ENCODE measurements at regions not wholly inside any gene's neighbourhood (a gene's known extent, or its start where the extent isn't known, plus 50 kb on each side); places are given as distances from the start of the nearest gene placed in this dataset.

DNA sequence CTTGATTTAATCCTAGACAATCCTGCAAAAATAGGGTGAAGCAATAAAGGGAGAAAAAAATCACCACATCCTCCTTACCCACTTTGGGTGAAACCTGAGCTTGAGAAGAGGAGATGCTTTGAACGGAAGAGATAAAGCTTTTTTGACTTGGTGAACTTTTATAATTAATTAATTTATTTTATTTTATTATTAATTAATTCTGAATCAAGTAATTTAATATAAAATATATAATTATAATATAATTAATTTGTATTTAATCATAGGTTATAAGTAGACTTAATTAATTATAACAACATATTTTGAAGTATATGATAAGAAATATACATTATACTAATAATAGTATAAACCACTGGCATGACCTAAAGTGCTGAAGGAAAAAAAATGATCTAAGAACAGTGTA, 2164.8 kb downstream of the LRRC4C start:
- DNase-seq: no peak

DNA sequence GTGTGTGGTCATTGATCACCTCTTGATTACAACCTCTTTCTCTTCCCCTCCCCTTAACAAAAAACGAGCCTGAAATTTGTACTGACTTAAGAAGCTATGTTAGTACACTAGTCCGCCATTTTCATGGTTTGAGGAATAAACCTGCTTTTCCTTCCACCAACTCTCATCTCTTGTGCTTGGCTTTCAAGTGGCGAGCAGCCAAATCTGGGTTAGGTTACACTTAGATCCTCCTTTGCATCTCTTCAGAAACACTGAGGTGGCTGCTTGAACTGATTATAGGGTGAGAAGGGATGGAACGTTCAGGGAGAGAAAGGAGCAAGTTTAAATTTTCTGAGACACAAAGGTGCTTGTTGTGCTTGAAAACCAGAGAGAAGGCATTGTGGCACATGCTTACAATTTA, 2171.4 kb downstream of the LRRC4C start:
- no peak for DNase-seq

DNA sequence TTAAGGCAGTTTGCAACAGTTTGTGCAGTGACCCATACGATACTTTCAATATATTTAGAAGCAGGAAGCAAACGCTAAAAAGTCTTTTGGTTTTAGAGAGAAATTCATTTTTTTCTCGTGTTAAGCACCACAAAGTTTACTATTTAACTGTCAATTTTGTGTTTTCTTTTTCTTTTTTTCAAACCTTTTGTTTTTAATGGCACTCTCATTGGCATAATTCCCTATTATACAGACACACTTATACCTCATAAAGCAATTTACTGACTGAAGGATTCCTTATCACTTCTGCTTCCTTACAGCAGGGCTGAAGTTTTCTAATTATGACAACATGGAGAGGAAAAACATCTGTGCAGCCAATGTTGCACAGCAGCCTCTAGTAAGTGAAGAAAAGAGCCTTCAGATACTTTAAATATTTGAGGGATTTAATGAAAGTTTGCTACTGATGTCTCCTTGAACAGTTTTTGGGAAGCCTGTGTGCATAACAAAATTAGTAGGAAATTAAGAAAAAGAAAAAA, 2191.2 kb downstream of the LRRC4C start:
- no peak for DNase-seq

DNA sequence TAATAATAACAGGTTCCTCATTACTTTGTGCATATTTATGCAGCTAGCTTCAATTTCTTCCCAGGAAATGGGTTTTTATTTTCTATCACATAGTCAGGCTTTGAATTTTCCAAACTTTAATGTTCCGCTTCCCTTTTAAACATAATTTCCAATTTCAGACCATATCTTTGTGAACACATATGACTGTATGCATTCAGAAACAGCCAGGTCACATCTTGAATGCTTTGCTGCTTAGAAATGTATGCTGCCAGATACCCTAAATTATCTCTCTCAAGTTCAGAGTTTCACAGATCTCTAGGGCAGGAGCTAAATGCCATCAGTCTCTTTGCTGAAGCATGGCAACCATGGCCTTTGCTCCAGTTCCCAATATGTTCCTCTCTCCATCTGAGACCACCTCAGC, 2203.8 kb downstream of the LRRC4C start:
- DNase-seq: no peak

DNA sequence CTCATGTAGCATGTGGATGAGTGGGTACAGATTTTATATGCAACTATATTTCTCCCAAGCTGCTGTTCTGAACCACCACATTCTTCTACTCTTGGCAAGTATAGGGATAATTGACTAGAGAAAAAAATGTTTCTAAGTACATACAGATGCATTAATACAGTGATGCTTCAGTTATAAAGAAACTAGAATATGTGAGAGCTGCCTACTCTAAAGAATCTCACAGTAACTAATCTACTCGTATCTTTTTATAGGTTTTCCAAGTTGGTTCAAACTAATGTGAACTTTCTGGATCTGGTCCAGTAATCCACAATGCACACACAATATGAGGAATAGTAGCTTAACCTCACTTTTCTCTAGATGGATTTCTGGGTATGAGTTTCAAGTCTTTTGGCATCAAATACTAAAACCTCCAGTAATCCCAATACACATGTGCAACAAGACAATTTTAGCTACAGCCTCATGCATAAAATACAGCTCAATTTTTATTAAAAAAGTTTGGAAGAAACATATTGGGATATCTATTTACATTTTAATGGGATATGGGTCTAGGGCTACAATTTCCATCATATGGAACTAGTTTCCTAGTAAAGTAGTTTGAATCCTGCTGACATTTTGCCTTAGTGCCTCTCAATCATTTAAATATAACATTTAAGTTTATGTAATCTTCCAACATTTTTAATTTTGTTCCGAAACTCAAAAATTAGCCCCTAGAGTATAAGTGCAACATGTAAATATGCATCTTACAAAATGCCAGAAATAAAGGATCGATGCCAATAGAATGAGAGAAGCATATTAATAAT, 2209.7 kb downstream of the LRRC4C start:
- DNase-seq: no peak

DNA sequence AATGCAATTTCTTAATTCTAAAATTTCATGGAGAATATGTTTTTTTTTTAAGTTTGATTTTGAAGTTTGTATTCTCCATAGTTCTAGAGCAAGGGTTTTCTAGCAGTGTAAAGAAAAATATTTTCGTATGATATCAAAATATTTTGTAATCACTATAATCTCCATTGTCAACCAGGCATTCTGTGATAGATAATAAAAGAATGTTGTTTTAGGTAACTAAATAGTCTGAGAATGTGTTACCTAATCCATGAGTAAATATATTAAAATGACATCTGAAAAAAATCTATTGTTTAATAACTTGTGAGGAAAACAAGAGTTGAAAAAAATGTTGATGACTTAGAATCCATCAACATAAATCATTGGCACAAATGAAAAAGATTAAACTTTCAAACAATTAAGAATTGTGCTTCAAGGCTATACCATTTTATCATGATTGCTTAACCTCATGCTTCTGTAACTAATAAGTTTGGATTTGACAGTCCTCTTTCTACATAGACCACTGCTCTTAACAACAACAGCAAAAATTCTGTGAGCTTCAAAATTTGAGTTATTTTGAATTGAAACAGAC, 2211.8 kb downstream of the LRRC4C start:
- no peak for DNase-seq

DNA sequence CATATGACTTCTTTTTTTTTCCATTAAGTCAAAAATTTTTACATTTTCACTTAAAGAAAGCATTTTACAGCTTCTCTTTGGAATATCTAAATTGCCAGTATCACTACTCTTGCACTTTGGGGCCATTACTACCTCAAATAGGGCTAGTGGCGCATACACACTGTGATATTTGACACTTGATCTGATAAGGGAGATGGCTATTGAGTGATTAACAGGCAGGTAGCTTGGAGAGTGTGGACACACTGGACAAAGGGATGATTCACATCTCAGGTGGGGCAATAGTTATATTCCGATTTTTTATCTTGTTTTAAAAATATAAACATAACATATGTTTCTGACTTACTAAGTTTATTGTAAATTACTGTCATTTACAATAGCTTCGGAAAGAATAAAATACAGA, 2219.9 kb downstream of the LRRC4C start:
- DNase-seq: no peak

DNA sequence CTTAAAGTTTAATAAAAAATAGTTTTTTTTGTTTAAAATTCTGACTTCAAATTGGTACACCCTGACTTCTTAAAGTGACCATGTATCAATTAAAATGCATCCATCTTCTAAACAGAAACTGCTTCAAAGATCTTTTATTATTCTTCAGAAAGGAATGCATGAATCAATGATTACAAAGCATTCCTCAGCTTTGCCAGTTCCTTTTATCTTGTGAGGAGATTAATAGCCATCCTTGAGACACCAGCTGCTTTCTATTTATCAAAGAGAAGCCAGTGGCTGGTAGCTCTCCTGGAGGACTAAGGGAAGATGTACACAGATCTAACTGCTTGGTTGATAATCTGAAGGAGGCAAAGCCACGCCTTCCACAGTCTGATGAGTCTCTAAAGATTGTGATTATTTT, 2222.5 kb downstream of the LRRC4C start:
- DNase-seq: no peak

DNA sequence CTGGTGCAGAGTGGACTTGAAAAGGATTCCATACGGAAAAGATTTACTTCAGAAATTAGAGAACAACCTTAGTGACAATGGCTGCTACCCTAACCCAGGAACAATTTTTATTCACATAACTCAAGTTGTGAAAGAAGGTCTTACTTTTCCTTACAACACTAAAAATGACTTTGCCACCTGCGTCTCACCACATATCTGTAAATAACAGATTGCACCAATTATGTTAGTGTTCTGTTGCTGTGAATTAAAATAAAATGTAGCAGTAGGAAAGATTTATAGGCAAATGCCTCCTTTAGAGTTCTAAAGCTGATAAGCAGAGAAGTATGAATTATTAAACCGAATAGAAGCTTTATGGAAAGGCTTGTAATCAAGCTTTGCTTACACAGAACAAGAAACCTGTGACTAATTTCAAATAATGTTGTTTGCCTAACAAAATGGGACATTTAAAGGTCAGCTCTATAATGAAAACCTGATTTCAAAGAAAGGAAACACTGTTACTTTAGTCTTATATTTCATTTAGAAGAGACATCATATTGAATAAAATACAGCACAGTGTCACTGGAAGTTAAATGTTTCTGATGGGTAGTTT, 2237.8 kb downstream of the LRRC4C start:
- DNase-seq: no peak

DNA sequence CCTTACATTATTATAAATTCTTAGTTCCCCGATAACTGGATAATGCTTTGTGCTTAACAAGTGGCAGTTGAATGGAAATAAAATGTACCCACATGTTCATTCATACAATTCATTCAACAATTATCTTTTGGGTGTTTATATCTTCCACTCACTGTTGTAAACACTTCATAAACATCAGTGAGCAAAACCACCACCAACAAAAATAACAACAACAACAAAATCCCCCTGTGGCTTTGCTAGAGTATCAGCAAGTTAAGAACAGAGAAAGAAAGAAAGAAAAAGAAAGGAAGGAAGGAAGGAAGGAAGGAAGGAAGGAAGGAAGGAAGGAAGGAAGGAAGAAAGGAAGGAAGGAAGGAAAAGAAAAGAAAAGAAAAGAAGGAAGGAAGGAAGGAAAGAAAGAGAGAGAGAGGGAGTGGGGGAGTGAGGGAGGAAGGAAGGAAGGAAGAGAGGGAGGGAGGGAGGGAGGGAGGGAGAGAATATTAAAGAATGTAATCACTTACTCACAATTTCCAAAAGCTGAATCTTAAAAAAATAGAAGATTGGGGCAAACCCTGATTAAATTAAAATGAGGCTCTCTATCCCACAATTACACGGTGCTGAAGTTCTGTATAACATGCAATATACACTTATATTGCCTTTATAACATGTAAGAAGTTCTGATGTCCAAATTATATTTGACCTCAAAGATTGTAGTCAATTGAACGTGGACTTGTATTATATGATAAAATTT, 2238.8 kb downstream of the LRRC4C start:
- no peak for DNase-seq

DNA sequence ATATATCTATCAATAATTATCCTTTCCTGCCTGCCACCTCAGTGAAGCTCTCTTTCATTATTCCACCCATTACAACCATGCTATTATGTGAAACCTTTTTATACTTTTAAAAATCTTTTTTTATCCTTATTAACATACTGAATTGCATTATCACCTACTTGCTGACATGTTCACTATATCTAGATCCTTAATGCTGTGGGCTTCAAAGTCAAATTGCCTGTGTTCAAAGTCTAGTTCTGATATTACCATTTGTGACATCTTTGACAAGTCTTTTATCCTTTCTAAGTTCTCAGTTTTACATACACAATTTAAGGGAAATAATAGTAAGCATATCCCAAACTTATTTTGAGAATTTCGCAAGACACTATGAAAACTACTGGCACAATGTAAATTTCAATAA, 2239.4 kb downstream of the LRRC4C start:
- DNase-seq: peak in 1 of 56 donors; percentile 2

DNA sequence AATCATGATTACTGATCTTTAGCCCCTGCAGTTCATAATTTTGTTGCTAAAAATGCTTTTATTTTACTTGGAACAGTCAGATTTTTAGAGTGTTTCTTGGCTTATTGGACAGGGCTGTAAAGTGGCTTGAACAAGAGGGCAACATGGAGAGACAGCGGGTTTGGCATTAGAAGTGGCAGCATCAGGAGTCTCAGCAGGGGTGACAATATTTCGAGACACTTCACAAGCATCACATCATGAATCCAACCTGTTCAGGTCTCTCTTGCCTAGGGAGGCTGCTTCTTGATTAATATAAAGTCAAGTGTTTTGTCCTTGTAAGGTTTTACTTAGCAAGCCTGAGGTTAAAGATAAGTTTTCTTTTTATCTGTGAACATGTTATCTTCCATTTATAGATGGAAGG, 2249.5 kb downstream of the LRRC4C start:
- no peak for DNase-seq

DNA sequence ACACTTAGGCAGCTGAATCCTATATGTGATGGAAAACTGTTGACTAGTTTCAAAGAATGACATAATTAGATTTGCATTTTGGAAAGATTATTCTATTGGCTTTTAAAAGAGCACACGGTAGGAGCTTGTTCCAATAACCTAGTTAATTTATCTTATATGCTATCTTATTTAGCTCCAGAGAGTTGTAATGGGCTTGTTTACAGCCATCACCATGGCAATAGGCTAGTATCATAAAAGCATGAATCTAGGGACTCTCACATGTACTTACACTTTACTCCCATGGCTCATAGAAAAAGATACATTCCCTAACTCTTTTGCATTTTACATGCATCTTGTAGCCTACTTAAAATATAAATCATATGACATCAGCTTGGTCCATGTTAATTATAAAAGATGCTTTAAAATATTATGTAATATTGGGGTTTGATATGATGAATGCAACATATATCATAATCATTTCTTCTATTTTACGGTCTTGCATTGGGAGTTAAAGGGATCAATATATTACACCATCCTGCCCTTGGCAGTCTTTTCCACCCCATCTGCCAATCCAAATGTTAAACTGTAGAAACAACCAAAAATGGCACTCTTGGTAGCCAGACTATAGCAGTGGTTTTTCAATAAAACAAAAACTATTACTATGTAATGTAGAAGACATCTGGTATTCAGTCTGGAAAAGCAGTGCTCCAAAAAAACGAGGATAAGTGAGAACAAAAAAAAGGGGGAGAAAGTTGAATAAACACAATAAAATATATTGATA, 2254.0 kb downstream of the LRRC4C start:
- DNase-seq: no peak

DNA sequence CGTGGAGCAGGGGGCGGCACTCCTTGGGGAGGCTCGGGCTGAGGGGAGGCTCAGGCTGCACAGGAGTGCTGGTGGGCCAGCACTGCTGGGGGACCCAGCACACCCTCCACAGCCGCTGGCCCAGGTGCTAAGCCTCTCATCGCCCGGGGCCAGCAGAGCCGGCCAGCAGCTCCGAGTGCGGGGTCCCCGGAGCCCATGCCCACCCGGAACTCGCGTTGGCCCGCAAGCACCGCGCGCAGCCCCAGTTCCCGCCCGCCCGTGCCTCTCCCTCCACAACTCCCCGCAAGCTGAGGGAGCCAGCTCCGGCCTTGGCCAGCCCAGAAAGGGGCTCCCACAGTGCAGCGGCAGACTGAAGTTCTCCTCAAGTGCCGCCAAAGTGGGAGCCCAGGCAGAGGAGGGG, 2266.8 kb downstream of the LRRC4C start:
- DNase-seq: no peak

DNA sequence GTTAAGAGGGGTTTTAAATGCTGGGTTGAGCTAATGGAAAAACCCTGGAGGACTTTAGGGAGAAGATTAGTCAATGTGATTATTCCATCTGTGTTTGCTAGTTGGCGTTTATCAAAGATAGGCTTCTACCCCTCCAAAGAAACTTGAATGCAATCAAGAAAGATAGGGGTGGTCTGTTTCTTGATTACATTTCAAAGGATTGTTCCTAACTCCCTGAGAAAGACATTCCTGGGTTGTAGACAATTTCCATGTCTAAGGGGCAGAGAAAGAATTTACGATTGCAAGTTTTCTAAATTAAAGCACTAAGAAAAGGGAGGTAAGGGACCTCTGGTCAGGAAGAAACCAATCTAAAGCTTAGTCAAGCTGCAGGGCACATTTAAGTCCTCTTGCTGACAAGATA, 2268.7 kb downstream of the LRRC4C start:
- no peak for DNase-seq

DNA sequence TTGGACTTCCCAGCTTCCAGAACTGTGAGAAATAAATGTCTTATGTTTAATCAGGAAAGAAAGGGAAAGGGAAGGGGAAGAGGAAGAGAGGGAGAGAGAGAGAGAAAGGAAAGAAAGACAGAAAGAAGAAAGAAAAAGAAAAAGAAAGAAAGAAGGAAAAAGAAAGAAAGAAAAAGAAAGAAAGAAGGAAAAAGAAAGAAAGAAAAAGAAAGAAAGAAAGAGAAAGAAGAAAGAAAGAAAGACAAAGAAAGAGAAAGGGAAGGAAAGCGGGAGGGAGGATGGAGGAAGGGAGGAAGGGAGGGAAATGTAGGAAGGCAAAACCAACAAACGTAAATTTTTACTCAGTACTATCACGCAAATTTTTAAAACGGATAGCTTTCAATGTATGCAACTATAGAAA, 2281.8 kb downstream of the LRRC4C start:
- DNase-seq: no peak

DNA sequence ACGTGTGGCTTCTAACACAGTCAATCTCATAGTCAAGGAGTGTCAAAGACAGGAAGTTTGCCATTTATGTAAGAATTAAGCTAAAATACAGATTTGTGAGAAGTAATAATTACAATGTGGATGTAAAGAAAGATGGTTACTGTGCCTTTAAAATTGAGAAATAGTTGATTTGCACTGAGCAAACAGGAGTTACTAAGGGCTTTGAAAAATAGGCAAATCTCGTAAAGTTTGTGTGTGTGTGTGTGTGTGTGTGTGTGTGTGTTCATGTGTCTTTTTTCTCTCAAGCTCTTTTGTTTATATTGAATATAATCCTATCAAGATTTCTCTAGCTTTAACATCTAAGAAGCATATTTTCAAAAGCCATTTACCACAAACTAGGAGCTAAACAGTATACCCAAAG, 2284.5 kb downstream of the LRRC4C start:
- DNase-seq: no peak

DNA sequence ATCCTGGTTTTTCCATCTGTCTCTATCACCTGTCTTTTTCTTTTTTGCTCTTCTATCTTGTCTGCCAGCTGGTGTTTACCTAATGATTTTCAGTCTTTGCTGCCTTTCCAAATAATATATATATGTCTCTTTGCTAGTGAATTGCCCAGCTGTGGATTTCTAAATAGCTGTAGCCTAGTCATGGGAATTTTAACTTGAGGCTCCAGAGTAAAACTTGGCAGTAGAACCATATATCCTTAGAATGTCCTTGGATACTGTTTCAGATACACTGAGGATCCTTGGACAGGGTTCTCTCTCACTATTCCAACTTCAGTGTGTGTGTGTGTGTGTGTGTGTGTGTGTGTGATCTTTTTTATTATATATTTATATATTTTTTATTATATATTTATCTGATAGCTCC, 2285.3 kb downstream of the LRRC4C start:
- DNase-seq: no peak

DNA sequence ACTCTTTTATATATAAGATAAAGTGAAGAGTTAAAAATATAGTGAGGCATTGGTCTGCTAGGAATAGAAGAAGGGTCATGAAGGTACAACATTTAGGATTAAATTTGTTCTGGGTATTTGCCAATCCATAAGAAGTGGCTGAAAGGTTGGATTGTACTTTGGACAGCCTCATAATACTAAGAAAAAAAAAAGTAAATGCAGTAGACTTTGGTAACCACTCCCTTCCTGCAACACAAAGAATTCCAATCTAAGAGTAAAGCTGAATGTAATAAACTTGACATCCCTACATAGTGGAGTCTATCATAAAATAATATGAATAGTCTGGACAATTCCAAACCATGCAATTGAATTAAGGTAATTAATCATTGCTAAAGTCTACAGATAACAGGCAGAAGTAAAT, 2294.4 kb downstream of the LRRC4C start:
- no peak for DNase-seq

DNA sequence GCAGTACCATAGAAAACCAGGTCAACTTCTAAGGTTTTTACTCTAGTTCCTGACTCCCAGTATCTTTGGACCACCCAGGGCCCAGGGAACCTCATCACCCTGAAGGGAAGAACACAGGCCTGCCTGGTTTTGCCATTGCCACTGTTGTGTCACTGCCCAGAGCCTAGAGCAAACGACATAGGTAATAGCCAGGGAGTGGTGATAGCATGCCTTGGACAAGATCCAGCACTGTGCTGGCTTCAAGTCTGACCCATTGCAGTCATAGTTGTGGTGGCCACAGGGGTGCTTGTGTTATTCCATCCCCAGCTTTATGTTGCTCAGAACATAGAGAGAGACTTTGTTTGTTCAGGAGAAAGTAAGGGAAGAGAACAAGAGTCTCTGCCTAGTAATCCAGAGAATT, 2310.2 kb downstream of the LRRC4C start:
- no peak for DNase-seq

DNA sequence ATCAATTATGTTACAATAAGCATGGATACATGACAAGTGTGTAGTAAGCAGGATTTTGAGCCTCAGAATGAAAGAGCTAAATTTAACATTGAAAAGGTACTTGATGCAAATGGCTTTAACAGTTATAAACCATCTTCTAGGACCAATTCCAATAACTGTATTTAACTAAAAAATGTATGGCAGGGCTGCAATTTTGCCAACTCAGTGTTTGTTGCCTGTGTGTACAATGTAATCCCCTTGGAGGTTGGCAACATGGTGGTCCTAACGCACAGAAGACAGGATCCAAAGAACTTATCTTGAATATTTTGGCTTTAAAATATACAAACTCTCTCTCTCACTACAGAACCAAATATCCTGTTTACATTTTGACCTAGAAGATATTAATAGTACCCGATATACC, 2314.1 kb downstream of the LRRC4C start:
- no peak for DNase-seq
